HepG2 (cell line): ENCODE measurements at regions not wholly inside any gene's neighbourhood (a gene's known extent, or its start where the extent isn't known, plus 50 kb on each side); places are given as distances from the start of the nearest gene placed in this dataset.

Experiments used
- CEBPG ChIP-seq: IDR thresholded peaks from 2 replicates; pipeline ENCODE4 v1.6.1; 2016
- EP300 ChIP-seq, 3 experiments: sonication (generic) in 1 of 3; formaldehyde crosslinking in 1 of 3; IDR thresholded peaks; 2 replicates each; pipeline versions ENCODE4 v1.5.1 to v1.6.1; 2011 to 2020; ENCODE audit warnings: low read depth in 2 of 3, low read length in 2 of 3, borderline replicate concordance in 1 of 3, improper control_type of control experiment in 1 of 3, mild to moderate bottlenecking in 1 of 3, missing genetic modification reagents in 1 of 3, moderate library complexity in 1 of 3
- FLYWCH1 ChIP-seq: sonication (generic); formaldehyde crosslinking; IDR thresholded peaks from 2 replicates; pipeline ENCODE4 v1.8.1; 2023; ENCODE audit warnings: mild to moderate bottlenecking, missing genetic modification reagents
- FOXA3 ChIP-seq: IDR thresholded peaks from 2 replicates; pipeline ENCODE4 v1.6.1; 2016; ENCODE audit warnings: missing genetic modification reagents, missing compliant biosample characterization
- GABPA ChIP-seq, 2 experiments: IDR thresholded peaks; 2 replicates each; pipeline ENCODE4 v1.6.1; 2011 to 2016; ENCODE audit warnings: low read depth in 2 of 2, low read length in 1 of 2, missing biosample characterization in 1 of 2, missing genetic modification characterization in 1 of 2
- HNF1A ChIP-seq, 2 experiments: sonication (generic) in 1 of 2; formaldehyde crosslinking in 1 of 2; IDR thresholded peaks; 2 replicates each; pipeline versions ENCODE4 v1.4.0 to v1.6.1; 2016 to 2020; ENCODE audit warnings: borderline replicate concordance in 1 of 2, low read depth in 1 of 2, mild to moderate bottlenecking in 1 of 2, missing genetic modification reagents in 1 of 2
- KLF16 ChIP-seq, 2 experiments: sonication (generic) in 1 of 2; formaldehyde crosslinking in 1 of 2; IDR thresholded peaks; 2 replicates each; pipeline versions ENCODE4 v1.6.1 to v1.8.0; 2016 to 2023; ENCODE audit warnings: missing genetic modification reagents in 2 of 2, missing compliant biosample characterization in 1 of 2
- NFIC ChIP-seq: IDR thresholded peaks from 2 replicates; pipeline ENCODE4 v1.6.1; 2012; ENCODE audit warnings: mild to moderate bottlenecking, low read length, inconsistent platforms
- PBX2 ChIP-seq: IDR thresholded peaks from 2 replicates; pipeline ENCODE4 v1.6.1; 2016; ENCODE audit warnings: control low read depth
- SIX4 ChIP-seq: sonication (generic); formaldehyde crosslinking; IDR thresholded peaks from 2 replicates; pipeline ENCODE4 v1.4.0; 2020; ENCODE audit warnings: missing genetic modification reagents
- SOX6 ChIP-seq, 2 experiments: fragments of 450-650 bp in 1 of 2; sonication (generic) in 1 of 2; formaldehyde crosslinking in 1 of 2; IDR thresholded peaks; 2 replicates each; pipeline versions ENCODE4 v1.4.0 to v1.6.1; 2017 to 2020; ENCODE audit warnings: antibody characterized with exemption in 1 of 2, mild to moderate bottlenecking in 1 of 2, missing genetic modification reagents in 1 of 2
- STAT5B ChIP-seq: sonication (generic); formaldehyde crosslinking; IDR thresholded peaks from 2 replicates; pipeline ENCODE4 v1.4.0; 2020; ENCODE audit warnings: missing genetic modification reagents
- TGIF2 ChIP-seq: IDR thresholded peaks from 2 replicates; pipeline ENCODE4 v1.6.1; 2016; ENCODE audit warnings: control low read depth, missing compliant biosample characterization
- ZBTB25 ChIP-seq: IDR thresholded peaks from 2 replicates; pipeline ENCODE4 v1.6.1; 2018; ENCODE audit warnings: missing genetic modification reagents
- ZMYM4 ChIP-seq: sonication (generic); formaldehyde crosslinking; IDR thresholded peaks from 2 replicates; pipeline ENCODE4 v1.8.1; 2023; ENCODE audit warnings: mild to moderate bottlenecking, missing genetic modification reagents
- ZNF138 ChIP-seq: sonication (generic); formaldehyde crosslinking; IDR thresholded peaks from 2 replicates; pipeline ENCODE4 v1.5.0; 2020; ENCODE audit warnings: mild to moderate bottlenecking, low read depth, missing genetic modification reagents
- ZNF143 ChIP-seq: sonication (generic); formaldehyde crosslinking; IDR thresholded peaks from 2 replicates; pipeline ENCODE4 v1.4.0; 2020; ENCODE audit warnings: missing genetic modification reagents
- ZNF331 ChIP-seq: sonication (generic); formaldehyde crosslinking; IDR thresholded peaks from 2 replicates; pipeline ENCODE4 v1.4.0; 2020; ENCODE audit warnings: missing genetic modification reagents
- ZNF652 ChIP-seq: IDR thresholded peaks from 2 replicates; pipeline ENCODE4 v1.6.1; 2016; ENCODE audit warnings: low read depth, borderline replicate concordance
- ZNF740 ChIP-seq: sonication (generic); formaldehyde crosslinking; IDR thresholded peaks from 2 replicates; pipeline ENCODE4 v1.4.0; 2020; ENCODE audit warnings: missing genetic modification reagents
- ZSCAN5A ChIP-seq: sonication (generic); formaldehyde crosslinking; IDR thresholded peaks from 2 replicates; pipeline ENCODE4 v1.8.0; 2022; ENCODE audit warnings: mild to moderate bottlenecking, missing genetic modification reagents, borderline replicate concordance

GRCh38 chr5:96288845-96289185 lies 144.2 kb downstream of the PCSK1 start (continued):
- TF ChIP-seq HNF1A (IDR thresholded peaks at IDR 0.05; ENCODE audit: low read depth) (0 out of 2 replicates have a peak, but pooled peaks have one; percentile 21), HNF1A (CRISPR knock-in tag; IDR thresholded peaks at IDR 0.05; ENCODE audit: borderline replicate concordance) (no peak), ZNF740 (no peak), SIX4 (CRISPR knock-in tag) (peak; percentile 42; the same call in 1 of the 2 replicates), KLF16 (CRISPR knock-in tag; IDR thresholded peaks at IDR 0.05) (peak in 1 of 2 experiments; percentile 72; a peak in 2 of 4 replicates), NFIC (0 out of 2 replicates have a peak, but pooled peaks have one; percentile 30), ZNF652 (CRISPR knock-in tag) (no peak), ZNF138 (CRISPR knock-in tag) (no peak), TGIF2 (CRISPR knock-in tag) (no peak), CEBPG (peak; percentile 96), FLYWCH1 (CRISPR knock-in tag) (no peak), ZNF331 (peak; percentile 34; the same call in 1 of the 2 replicates), ZBTB25 (CRISPR knock-in tag) (0 out of 2 replicates have a peak, but pooled peaks have one; percentile 71), ZNF143 (CRISPR knock-in tag) (peak; percentile 45; the same call in 1 of the 2 replicates), GABPA (IDR thresholded peaks at IDR 0.05; ENCODE audit: low read depth, low read length) (no peak), GABPA (CRISPR knock-in tag; IDR thresholded peaks at IDR 0.05; ENCODE audit: low read depth) (no peak), PBX2 (CRISPR knock-in tag) (no peak), SOX6 (IDR thresholded peaks at IDR 0.05) (no peak), SOX6 (CRISPR knock-in tag; IDR thresholded peaks at IDR 0.05) (peak; percentile 46; the same call in 1 of the 2 replicates), STAT5B (CRISPR knock-in tag) (no peak), ZMYM4 (CRISPR knock-in tag) (peak; percentile 84), EP300 (IDR thresholded peaks at IDR 0.05; ENCODE audit: low read depth in 2 of 2, low read length in 2 of 2) (peak in 1 of 2 experiments; percentile 65; a peak in 3 of 4 replicates), EP300 (CRISPR knock-in tag; IDR thresholded peaks at IDR 0.05; ENCODE audit: borderline replicate concordance) (no peak), ZSCAN5A (peak; percentile 72; the same call in 1 of the 2 replicates), FOXA3 (peak; percentile 53; the same call in 1 of the 2 replicates)
